H9 (cell line): ENCODE measurements at regions not wholly inside any gene's neighbourhood (a gene's known extent, or its start where the extent isn't known, plus 50 kb on each side); places are given as distances from the start of the nearest gene placed in this dataset.

Experiments
- DNase-seq: peaks from one replicate; pipeline ENCODE4 v3.0.0-alpha.2; 2017
- H2AFZ ChIP-seq: one replicate; pipeline ENCODE4 v1.6.1; 2013; ENCODE audit warnings: mild to moderate bottlenecking, low read length, control low read depth, moderate library complexity
- H2AK5ac ChIP-seq: 2 replicates; pipeline ENCODE4 v1.6.1; 2013; ENCODE audit warnings: low read length, control low read depth, mixed read lengths; ENCODE audit not compliant: insufficient read length
- H2BK120ac ChIP-seq: one replicate; pipeline ENCODE4 v1.6.1; 2013; ENCODE audit warnings: low read depth, mild to moderate bottlenecking, low read length, control low read depth, inconsistent platforms; ENCODE audit not compliant: poor library complexity, severe bottlenecking
- H2BK12ac ChIP-seq: 2 replicates; pipeline ENCODE4 v1.6.1; 2013; ENCODE audit warnings: low read length, control low read depth, mixed read lengths, low read depth; ENCODE audit not compliant: insufficient read length
- H2BK15ac ChIP-seq: 2 replicates; pipeline ENCODE4 v1.6.1; 2013; ENCODE audit warnings: low read depth, low read length, control low read depth
- H2BK20ac ChIP-seq: one replicate; pipeline ENCODE4 v1.6.1; 2013; ENCODE audit warnings: low read depth, mild to moderate bottlenecking, low read length, control low read depth, inconsistent platforms; ENCODE audit not compliant: poor library complexity, severe bottlenecking
- H2BK5ac ChIP-seq: 2 replicates; pipeline ENCODE4 v1.6.1; 2013; ENCODE audit warnings: low read length, control low read depth, mixed read lengths; ENCODE audit not compliant: insufficient read length
- H3K14ac ChIP-seq: 2 replicates; pipeline ENCODE4 v1.6.1; 2013; ENCODE audit warnings: low read length, control low read depth; ENCODE audit not compliant: insufficient read depth
- H3K18ac ChIP-seq: 2 replicates; pipeline ENCODE4 v1.6.1; 2013; ENCODE audit warnings: low read depth, mild to moderate bottlenecking, mixed read lengths, low read length, control low read depth; ENCODE audit not compliant: insufficient read length
- H3K23ac ChIP-seq: 2 replicates; pipeline ENCODE4 v1.6.1; 2013; ENCODE audit warnings: low read length, control low read depth, mixed read lengths, low read depth; ENCODE audit not compliant: insufficient read length
- H3K23me2 ChIP-seq: 2 replicates; pipeline ENCODE4 v1.6.1; 2013; ENCODE audit warnings: low read depth, mild to moderate bottlenecking, mixed read lengths, low read length, control low read depth; ENCODE audit not compliant: insufficient read length, poor library complexity, severe bottlenecking
- H3K27ac ChIP-seq: 2 replicates; pipeline ENCODE4 v1.5.1; 2013; ENCODE audit warnings: low read length, control low read depth, mixed read lengths, low read depth; ENCODE audit not compliant: insufficient read length
- H3K27me3 ChIP-seq: 2 replicates; pipeline ENCODE4 v1.6.1; 2013; ENCODE audit warnings: low read length, control low read depth, inconsistent platforms; ENCODE audit not compliant: insufficient read depth
- H3K4ac ChIP-seq: 2 replicates; pipeline ENCODE4 v1.6.1; 2013; ENCODE audit warnings: low read depth, mild to moderate bottlenecking, control low read depth, inconsistent platforms, low read length, moderate library complexity
- H3K4me1 ChIP-seq: 2 replicates; pipeline ENCODE4 v1.6.1; 2013; ENCODE audit warnings: low read length, control low read depth, inconsistent platforms; ENCODE audit not compliant: insufficient read depth
- H3K4me2 ChIP-seq: 2 replicates; pipeline ENCODE4 v1.6.1; 2013; ENCODE audit warnings: low read length, control low read depth, mixed read lengths; ENCODE audit not compliant: insufficient read length, insufficient read depth
- H3K56ac ChIP-seq: 2 replicates; pipeline ENCODE4 v1.6.1; 2013; ENCODE audit warnings: low read depth, mild to moderate bottlenecking, mixed read lengths, low read length, control low read depth; ENCODE audit not compliant: insufficient read length
- H3K79me1 ChIP-seq: 2 replicates; pipeline ENCODE4 v1.6.1; 2013; ENCODE audit warnings: low read depth, mild to moderate bottlenecking, moderate library complexity, low read length, control low read depth, inconsistent platforms; ENCODE audit not compliant: insufficient read depth, poor library complexity, severe bottlenecking
- H3K79me2 ChIP-seq: 2 replicates; pipeline ENCODE4 v1.6.1; 2013; ENCODE audit warnings: low read length, control low read depth, inconsistent platforms; ENCODE audit not compliant: insufficient read depth
- H3K9ac ChIP-seq: 2 replicates; pipeline ENCODE4 v1.6.1; 2013; ENCODE audit warnings: low read length, control low read depth, mixed read lengths; ENCODE audit not compliant: insufficient read length; ENCODE audit errors: extremely low read depth
- H3K9me3 ChIP-seq: one replicate; pipeline ENCODE4 v1.6.1; 2013; ENCODE audit warnings: low read depth, low read length, inconsistent platforms; ENCODE audit not compliant: control insufficient read depth
- H3T11ph ChIP-seq: one replicate; pipeline ENCODE4 v1.6.1; 2013; ENCODE audit warnings: mild to moderate bottlenecking, low read length, control low read depth, inconsistent platforms
- H4K20me1 ChIP-seq: one replicate; pipeline ENCODE4 v1.6.1; 2013; ENCODE audit not compliant: control insufficient read depth, insufficient read length, insufficient read depth
- H4K5ac ChIP-seq: 2 replicates; pipeline ENCODE4 v1.6.1; 2013; ENCODE audit warnings: low read depth, mild to moderate bottlenecking, mixed read lengths, low read length, control low read depth; ENCODE audit not compliant: insufficient read length
- H4K8ac ChIP-seq: replicated peaks from 2 replicates; pipeline ENCODE4 v1.6.1; 2013; ENCODE audit warnings: low read length, control low read depth, mixed read lengths, low read depth; ENCODE audit not compliant: insufficient read length
- H4K91ac ChIP-seq: 2 replicates; pipeline ENCODE4 v1.6.1; 2013; ENCODE audit warnings: low read depth, mild to moderate bottlenecking, moderate library complexity, mixed read lengths, low read length, control low read depth; ENCODE audit not compliant: insufficient read length
- H3K27ac Mint-ChIP-seq, 3 experiments: 2 replicates in 2 of 3; 3 replicates in 1 of 3; pipeline ENCODE4 v1.8.0; 2020 to 2021; ENCODE audit warnings: mixed read lengths in 3 of 3, mild to moderate bottlenecking in 1 of 3, moderate library complexity in 1 of 3
- H3K27me3 Mint-ChIP-seq: 2 replicates; pipeline ENCODE4 v1.8.0; 2021; ENCODE audit warnings: low read depth, mild to moderate bottlenecking, moderate library complexity, mixed read lengths
- H3K36me3 Mint-ChIP-seq, 3 experiments: 2 replicates in 2 of 3; 3 replicates in 1 of 3; pipeline ENCODE4 v1.8.0; 2020 to 2021; ENCODE audit warnings: low read depth in 3 of 3, mixed read lengths in 3 of 3; ENCODE audit not compliant: insufficient read depth in 1 of 3
- H3K4me1 Mint-ChIP-seq, 2 experiments: 2 replicates each; pipeline ENCODE4 v1.8.0; 2020; ENCODE audit warnings: mixed read lengths in 2 of 2
- H3K4me3 Mint-ChIP-seq, 2 experiments: 2 replicates in 1 of 2; 3 replicates in 1 of 2; pipeline ENCODE4 v1.8.0; 2020 to 2021; ENCODE audit warnings: mild to moderate bottlenecking in 2 of 2, mixed read lengths in 2 of 2, moderate library complexity in 1 of 2
- H3K9me3 Mint-ChIP-seq, 2 experiments: 2 replicates in 1 of 2; 3 replicates in 1 of 2; pipeline ENCODE4 v1.8.0; 2020; ENCODE audit warnings: mild to moderate bottlenecking in 2 of 2, mixed read lengths in 2 of 2, moderate library complexity in 1 of 2
- WGBS: extraction: QIAGEN DNeasy Blood & Tissue Kit; methylation state at CpG from one replicate; pipeline ENCODE4 v1.1.7; 2013; ENCODE audit warnings: missing lambda C conversion rate, low lambda C conversion rate, mixed read lengths; ENCODE audit not compliant: insufficient read length; ENCODE audit errors: extremely low coverage; 5-methylcytosine and 5-hydroxymethylcytosine counted together
- TF ChIP-seq, protein P1 (sequence below): fragments of 200-600 bp; sonication (generic); conservative IDR thresholded peaks from 3 replicates; pipeline ENCODE4 v1.8.0; 2021; ENCODE audit warnings: antibody characterized with exemption, mild to moderate bottlenecking

DNA sequence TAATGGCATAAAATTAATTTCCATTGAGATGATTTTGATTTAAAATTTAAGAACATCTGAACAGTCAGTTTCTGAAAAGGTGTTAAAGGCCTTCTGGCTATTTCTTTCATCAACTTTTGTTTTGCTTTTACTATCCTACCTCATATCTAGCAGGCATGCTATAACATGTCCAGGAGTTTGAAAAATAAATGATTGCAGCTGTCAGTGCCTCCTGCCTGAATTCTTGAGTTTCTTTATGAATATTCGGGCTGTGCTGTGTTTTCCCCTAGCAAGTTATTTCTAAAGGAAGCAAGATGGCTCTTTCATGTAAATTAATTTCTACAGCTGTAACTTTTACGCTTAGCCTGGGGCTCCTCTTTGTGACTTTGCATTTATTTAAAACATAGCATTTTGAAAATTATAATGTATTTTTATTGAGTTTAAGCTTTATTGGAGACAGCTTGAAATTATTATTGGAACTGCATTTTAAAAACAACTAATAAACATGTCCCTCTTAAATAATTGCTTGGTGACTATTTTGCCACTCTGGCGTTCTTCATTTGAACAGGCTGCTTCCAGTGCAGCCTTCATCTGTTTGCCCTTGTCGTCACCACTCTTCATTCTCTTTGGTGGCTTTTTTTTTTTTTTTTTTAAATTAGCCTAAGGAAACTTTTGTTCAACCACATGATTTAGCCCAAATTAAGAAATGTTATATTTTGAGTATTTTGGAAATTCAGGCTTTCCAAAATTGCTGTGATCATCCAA, 1083.4 kb upstream of the LRRN3 start:
- no peak overlapping the region for H3K27ac Mint-ChIP-seq
- H4K91ac ChIP-seq = no peak overlapping the region
- no peak overlapping the region for H3K27ac ChIP-seq
- H3K9me3 Mint-ChIP-seq = no peaks in the 10 kb centered on the region
- H3K18ac ChIP-seq = no peak overlapping the region
- H3K79me2 ChIP-seq = no peaks in the 10 kb centered on the region
- H4K20me1 ChIP-seq = no peaks in the 10 kb centered on the region
- no peaks in the 10 kb centered on the region for H3K4me1 ChIP-seq
- H2AK5ac ChIP-seq = no peak overlapping the region
- no peak overlapping the region for H3K56ac ChIP-seq
- H3K9ac ChIP-seq = no peak overlapping the region
- H2BK5ac ChIP-seq = no peak overlapping the region
- H3T11ph ChIP-seq = no peak overlapping the region
- no CpG with 5 or more reads among the region's 4 CpGs for WGBS
- H3K4ac ChIP-seq = no peak overlapping the region
- H3K27me3 Mint-ChIP-seq = no peaks in the 10 kb centered on the region
- TF ChIP-seq, protein P1, sequence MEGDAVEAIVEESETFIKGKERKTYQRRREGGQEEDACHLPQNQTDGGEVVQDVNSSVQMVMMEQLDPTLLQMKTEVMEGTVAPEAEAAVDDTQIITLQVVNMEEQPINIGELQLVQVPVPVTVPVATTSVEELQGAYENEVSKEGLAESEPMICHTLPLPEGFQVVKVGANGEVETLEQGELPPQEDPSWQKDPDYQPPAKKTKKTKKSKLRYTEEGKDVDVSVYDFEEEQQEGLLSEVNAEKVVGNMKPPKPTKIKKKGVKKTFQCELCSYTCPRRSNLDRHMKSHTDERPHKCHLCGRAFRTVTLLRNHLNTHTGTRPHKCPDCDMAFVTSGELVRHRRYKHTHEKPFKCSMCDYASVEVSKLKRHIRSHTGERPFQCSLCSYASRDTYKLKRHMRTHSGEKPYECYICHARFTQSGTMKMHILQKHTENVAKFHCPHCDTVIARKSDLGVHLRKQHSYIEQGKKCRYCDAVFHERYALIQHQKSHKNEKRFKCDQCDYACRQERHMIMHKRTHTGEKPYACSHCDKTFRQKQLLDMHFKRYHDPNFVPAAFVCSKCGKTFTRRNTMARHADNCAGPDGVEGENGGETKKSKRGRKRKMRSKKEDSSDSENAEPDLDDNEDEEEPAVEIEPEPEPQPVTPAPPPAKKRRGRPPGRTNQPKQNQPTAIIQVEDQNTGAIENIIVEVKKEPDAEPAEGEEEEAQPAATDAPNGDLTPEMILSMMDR = no peak
- no peak overlapping the region for H4K5ac ChIP-seq
- H2BK120ac ChIP-seq = no peak overlapping the region
- no peak overlapping the region for H3K14ac ChIP-seq
- H3K36me3 Mint-ChIP-seq = no peaks in the 10 kb centered on the region
- H3K23me2 ChIP-seq = no peaks in the 10 kb centered on the region
- no peaks in the 10 kb centered on the region for H3K4me1 Mint-ChIP-seq
- no peak overlapping the region for H2BK20ac ChIP-seq
- no peak overlapping the region for H3K4me2 ChIP-seq
- H4K8ac ChIP-seq = no peak overlapping the region
- H3K23ac ChIP-seq = no peak overlapping the region
- no peaks in the 10 kb centered on the region for H3K27me3 ChIP-seq
- no peak overlapping the region for H2BK15ac ChIP-seq
- H3K79me1 ChIP-seq = no peaks in the 10 kb centered on the region
- no peaks in the 10 kb centered on the region for H3K9me3 ChIP-seq
- H2AFZ ChIP-seq = no peak overlapping the region
- no peak for DNase-seq
- H2BK12ac ChIP-seq = no peak overlapping the region
- no peak overlapping the region for H3K4me3 Mint-ChIP-seq
